AG09309 (cell line): ENCODE measurements at regions not wholly inside any gene's neighbourhood (a gene's known extent, or its start where the extent isn't known, plus 50 kb on each side); places are given as distances from the start of the nearest gene placed in this dataset.

Source experiments
- DNase-seq: peaks from one replicate; pipeline ENCODE4 v3.0.0-alpha.2; 2010; ENCODE audit warnings: low read depth
- H3K4me3 ChIP-seq: 2 replicates; pipeline ENCODE4 v1.5.1; 2011; ENCODE audit warnings: mild to moderate bottlenecking, low read depth, low read length, moderate library complexity; ENCODE audit not compliant: control insufficient read depth
- TF ChIP-seq, protein P1 (sequence below): IDR thresholded peaks from 2 replicates; pipeline ENCODE4 v1.5.1; 2011; ENCODE audit warnings: mild to moderate bottlenecking, low read depth, low read length, inconsistent platforms; ENCODE audit not compliant: insufficient read depth, control insufficient read depth; ENCODE audit errors: missing control alignments

- no peak overlapping the region for H3K4me3 ChIP-seq
- DNase-seq: no peak
- TF ChIP-seq, protein P1, sequence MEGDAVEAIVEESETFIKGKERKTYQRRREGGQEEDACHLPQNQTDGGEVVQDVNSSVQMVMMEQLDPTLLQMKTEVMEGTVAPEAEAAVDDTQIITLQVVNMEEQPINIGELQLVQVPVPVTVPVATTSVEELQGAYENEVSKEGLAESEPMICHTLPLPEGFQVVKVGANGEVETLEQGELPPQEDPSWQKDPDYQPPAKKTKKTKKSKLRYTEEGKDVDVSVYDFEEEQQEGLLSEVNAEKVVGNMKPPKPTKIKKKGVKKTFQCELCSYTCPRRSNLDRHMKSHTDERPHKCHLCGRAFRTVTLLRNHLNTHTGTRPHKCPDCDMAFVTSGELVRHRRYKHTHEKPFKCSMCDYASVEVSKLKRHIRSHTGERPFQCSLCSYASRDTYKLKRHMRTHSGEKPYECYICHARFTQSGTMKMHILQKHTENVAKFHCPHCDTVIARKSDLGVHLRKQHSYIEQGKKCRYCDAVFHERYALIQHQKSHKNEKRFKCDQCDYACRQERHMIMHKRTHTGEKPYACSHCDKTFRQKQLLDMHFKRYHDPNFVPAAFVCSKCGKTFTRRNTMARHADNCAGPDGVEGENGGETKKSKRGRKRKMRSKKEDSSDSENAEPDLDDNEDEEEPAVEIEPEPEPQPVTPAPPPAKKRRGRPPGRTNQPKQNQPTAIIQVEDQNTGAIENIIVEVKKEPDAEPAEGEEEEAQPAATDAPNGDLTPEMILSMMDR: no peak
These were observed 156.1 kb upstream of the ID2 start for GRCh38 chr2:8525582-8526402.

DNA sequence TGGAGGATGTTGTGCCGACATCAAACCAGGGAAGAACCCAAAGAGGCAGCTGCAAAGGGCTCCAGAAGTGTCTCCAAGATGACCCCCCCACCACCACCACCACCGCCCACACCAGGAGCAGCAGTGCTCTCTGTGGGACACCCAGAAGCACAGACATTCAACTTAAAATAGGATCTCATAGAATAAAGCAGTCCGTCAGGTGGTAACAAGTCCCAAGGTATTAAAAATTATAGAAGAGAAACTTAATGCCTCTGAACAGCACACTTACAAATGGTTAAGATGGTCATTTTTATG is 155.5 kb upstream of the ID2 start:
- no peak overlapping the region for H3K4me3 ChIP-seq
- no peak for DNase-seq

DNA sequence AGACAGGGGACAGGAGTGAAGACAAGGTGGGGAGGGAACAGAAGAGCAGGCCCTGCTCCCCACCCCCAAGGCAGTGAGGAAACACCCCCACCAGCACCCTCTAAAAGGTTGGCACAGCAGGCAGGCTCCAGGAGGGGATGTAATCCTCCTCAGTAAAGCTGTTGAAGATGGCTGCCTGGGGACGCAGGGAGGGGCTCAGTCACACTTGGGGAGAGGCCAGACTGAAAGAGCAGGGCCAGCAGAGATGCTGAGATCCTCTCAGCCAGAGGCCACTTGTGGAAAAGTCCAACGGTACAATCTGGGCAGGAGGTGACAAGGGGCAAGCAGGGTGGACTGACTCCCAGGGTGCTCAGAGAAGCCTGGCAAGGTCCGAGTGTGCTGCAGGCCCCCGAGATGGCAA is 154.8 kb upstream of the ID2 start:
- TF ChIP-seq, protein P1: no peak
- DNase-seq: no peak
- no peak overlapping the region for H3K4me3 ChIP-seq

More for the DNA sequence above, 155.5 kb upstream of the ID2 start:
- TF ChIP-seq, protein P1: no peak

- TF ChIP-seq, protein P1: no peak
- H3K4me3 ChIP-seq: no peak overlapping the region
- DNase-seq: no peak
These were observed 154.2 kb upstream of the ID2 start for GRCh38 chr2:8527676-8528075.

- no peak for DNase-seq
- TF ChIP-seq, protein P1: no peak
- H3K4me3 ChIP-seq: no peak overlapping the region
These were observed 153.0 kb upstream of the ID2 start for GRCh38 chr2:8528863-8529262.

GRCh38 chr2:8529706-8530277 is 152.1 kb upstream of the ID2 start:
- TF ChIP-seq, protein P1: no peak
- H3K4me3 ChIP-seq: no peak overlapping the region
- no peak for DNase-seq
